GM18858 (cell line): ENCODE measurements at regions not wholly inside any gene's neighbourhood (a gene's known extent, or its start where the extent isn't known, plus 50 kb on each side); places are given as distances from the start of the nearest gene placed in this dataset.
"Not testable (repeated sequence)": the region's sequence is repeated elsewhere in the genome, so short reads cannot be mapped to it uniquely, and the experiment has no call there.

Experiments used
- ATAC-seq: cut with Tn5 transposase; IDR thresholded peaks from one replicate; pipeline ENCODE4 v1.9.1; 2021; ENCODE audit not compliant: unreplicated experiment

DNA sequence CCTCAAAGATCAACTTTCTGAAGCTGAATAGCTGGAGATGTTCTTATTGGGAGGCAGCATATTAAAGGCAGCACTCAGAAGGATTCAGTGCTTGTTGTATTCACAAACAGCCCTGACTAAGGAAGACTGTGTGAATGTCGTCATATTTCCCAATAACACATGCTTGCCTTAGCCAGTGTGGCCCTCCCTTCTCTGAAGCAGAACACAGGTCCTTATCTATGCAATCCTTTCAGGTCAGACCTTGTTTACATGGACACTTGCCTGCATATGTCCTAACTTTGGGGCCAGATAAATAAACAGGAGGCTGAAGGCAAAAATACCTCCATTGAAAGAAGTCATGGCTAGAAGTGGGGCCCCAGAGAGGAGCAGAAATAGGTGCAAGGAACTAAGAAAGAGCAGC, 97.2 kb downstream of the SLC4A3 start:
- ATAC-seq: no peak

DNA sequence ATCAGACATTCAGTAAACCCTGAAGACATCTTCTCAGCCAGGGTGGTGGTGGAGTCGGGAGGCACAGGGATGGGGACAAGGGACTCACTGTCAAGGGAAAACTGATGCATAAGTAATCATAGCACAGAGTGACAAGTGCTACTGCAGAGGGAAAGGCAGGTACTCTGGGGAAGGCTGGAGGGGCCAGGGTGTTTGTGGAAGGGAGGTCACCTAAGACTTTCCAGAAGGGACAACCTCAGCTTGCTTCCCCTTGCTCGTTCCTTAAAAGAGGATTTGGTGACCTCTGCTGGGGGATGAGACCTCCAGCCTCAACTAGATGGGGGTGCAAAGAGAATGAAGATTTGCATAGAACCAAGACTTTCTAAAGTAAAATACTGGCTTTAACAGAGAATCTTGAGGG, 99.5 kb downstream of the SLC4A3 start:
- no peak for ATAC-seq

DNA sequence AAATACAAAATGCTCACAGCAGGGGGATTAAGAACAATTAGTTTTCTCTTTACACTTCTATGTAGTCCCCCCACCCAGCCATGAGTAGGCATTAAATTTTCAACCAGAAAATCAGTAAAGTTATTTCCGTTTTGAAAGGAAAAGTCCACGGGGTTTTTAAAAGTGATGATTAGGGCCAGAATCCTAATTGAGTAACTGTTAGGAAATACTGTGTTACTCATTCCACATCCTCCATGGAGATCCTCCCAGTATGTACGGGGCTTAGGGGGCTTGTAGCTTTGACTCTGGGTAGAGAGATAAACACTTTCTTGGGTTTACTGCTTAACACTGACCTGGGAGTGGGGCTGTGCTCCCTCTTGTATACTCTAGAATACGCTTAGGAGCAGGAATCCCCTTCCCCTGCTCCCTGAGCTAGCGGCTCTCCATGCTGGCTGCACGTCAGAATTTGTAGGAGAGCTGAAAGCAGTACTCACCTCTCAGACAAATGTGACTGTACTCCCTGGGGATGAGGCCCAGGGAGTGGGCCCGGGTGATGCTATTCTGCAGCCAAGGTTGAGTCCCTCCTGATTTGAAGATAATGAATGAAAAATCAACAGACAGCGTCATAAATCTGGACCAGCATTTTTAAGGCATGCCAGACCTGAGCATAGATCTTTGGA, 100.5 kb downstream of the SLC4A3 start:
- ATAC-seq: no peak

DNA sequence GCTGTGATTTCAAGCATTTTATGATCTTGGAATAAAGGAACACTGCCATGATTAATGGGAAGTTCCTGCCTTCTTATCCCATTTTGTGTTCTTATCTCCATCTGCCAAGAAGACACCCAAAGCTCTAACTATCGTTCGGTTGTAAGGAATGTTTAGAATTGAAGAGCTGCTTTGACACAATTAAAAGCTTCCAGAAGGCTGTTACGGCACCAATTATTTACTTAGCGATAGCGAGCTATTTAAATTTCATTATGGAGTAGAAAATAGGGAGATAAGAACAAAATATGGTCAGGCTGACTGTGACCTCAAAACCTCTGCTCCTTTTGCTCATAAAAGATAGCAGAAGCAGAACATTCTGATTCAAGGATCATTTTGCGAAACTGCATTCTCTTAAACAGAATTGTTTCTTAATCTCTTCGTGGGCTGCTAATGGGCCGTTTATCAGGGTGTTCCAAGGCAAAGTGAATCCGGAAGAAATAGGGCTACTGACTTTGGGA, 101.6 kb downstream of the SLC4A3 start:
- ATAC-seq: no peak

DNA sequence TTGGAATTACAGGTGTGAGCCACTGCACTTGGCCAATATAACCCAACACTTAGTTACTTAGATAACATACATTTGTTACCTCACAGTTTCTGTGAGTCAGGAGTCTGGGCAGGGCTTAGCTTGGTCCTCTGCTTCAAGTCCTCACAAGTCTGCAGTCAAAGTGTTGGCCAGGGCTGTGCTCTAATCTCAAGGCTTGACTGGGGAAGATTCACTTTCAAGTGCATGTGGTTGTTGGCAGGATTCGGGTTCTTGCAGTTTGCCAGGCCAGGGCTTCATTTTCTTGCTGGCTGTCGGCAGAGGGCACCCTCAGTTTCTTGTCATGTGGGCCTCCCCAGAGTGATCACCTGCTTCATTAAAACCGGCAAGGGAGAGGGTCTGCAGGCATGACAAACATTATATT, 103.7 kb downstream of the SLC4A3 start:
- no peak for ATAC-seq

DNA sequence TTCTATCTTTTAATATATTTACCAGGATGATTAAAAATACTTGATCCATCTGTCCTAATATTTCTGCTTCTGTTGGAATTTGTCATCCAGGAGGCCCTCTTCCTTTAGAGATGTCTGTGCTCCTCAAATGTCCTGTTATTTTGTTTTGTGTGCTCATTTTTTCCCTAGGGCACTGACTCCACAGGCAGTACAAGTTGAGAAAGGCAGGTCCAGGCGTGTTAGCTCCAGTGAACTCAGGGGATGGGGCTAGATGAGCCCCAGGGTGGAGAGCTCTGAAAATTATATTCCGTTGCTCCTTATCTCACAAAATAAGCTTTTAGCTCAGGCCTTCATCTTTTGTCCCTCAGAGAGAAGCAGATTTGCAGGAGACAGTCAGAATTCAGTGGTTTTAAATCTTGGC, 105.7 kb downstream of the SLC4A3 start:
- no peak for ATAC-seq

DNA sequence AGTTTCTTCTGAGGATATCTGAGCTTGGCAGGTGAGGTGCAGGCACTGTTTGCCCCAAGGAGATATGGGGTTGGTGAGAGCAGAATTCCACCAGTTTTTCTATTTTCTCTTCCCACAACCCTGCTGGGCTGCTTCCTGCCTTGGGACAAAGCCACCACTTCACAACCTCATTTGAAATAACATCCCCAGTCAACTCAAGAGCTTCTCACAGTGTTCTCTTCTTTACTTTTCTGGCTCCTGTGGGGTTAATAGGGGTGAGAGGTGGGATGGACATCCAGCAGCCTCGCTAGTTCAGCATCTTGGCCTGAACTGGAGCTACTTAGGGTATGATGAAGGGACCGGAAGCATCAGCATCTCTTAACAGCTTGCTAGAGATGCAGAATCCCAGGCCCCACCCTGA, 106.3 kb downstream of the SLC4A3 start:
- ATAC-seq: no peak

DNA sequence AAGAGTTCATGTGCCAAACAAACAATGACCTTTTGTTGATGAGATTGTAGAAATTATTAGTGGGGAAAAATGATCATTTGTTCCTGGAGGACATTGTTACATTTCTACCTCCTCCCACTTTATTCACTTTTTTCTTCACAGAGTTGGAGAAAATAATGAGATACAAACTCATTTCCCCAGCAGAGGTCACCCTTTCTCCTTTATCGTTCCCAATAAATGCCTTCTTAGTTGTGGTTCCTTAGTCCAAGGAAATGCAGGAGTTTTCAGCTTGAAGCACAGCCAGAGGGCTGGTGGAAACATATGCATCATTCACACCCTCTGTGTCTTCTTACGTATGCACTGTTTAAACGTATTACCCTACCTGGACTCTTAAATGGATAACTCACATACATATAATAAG, 108.8 kb downstream of the SLC4A3 start:
- no peak for ATAC-seq

DNA sequence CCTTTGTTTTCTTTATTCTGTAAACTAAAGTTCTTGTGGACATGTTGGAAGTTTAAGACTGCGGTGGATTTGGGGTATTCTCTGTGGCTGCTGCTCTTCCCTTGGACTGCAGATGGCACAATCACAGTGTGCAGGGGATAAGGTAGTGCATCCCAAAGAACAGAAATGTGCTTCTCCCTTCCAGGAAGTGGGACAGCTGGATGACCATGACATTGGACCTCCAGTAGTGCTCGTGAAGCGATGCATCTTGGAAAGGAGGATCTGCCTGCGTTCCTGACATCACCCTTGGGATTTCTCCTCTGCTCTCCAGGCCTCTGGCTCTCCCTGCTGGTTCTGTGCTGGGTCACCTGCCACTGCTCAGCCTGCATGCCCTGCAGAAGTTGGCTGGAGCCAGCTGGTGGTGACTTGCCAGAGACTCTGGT, 109.9 kb downstream of the SLC4A3 start:
- no peak for ATAC-seq

DNA sequence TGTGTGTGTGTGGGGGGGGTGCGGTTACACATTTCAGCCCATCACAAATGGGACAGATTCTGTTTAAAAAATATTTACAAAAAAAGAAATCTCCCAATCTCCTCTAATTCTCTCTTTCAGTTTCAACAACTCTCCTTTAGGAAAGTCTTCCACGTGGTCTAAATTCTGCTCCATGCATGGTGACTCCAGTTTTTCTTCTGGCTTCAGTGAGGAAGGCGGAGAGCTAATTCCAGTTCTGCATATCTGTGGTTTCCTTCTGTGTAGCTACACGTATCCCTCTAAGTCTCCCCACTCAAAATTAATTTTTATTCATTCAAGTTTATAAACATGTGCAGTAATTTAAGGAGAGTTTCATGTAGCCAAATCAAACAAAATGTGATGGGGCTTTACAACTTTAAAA, 111.6 kb downstream of the SLC4A3 start:
- no peak for ATAC-seq

DNA sequence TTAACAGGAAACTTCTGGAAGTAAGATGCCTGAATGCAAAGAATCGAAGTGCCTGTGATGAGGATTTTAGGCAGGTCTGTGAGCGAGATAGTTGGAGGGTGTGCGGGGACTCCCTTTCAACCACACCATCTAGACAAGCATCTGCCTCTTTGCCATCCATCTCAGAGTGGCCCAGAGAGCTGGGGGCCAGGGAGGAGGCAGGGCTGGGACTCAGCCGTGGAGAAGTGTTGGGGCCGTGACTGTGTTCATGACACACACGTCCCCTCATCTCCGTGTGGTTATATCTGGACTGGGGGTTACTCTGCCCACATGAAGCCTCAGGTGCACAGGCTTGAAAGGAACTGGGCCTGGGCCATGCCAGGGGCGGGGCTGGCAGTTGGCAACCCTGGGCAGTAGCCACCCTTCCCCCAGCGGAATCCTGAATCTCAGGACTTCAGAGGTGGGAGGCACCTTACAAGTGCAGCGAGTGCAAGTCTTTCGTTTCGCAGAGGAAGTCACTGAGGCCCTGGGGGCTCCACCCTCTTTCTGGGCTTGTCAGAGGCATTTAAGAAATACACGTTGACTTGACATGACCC, 112.5 kb downstream of the SLC4A3 start:
- ATAC-seq: no peak

DNA sequence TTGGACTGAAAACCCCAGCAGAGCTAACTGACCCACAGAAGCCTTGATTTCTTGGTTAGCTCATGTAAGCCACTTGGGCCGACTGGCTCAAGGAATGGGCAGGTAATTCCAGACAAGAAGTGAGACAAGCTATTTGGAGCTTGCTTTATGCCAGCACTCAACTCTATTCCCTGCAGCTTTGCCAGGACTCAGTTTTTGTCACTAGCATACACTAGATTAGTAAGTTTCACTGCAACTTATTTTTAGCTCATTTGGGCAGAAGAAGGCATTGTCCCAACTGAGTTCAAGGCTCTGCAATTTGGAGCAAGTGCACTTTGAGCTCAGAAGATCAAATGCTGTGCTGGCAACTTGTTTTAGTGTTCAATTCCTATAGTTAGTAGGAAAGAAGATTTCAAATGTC, 116.1 kb downstream of the SLC4A3 start:
- no peak for ATAC-seq

DNA sequence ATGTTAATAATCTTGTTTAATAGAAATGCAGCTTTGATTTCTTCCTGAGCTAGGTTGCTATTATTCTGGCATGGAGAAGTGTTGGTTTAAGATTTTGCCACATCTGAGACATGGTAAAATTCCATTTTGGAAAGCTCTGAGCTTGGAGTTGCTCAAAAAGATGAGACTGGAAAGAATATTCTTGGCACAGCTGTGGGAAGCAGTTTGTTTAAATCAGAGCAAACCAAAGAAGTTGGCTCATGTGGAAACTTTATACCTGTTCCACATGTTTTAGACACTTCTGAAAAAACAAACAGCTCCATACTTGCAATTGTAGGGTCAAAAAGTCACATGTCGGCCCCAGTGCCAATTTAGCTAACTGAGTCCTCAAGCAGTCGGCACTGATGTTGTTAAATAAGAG, 116.6 kb downstream of the SLC4A3 start:
- no peak for ATAC-seq

DNA sequence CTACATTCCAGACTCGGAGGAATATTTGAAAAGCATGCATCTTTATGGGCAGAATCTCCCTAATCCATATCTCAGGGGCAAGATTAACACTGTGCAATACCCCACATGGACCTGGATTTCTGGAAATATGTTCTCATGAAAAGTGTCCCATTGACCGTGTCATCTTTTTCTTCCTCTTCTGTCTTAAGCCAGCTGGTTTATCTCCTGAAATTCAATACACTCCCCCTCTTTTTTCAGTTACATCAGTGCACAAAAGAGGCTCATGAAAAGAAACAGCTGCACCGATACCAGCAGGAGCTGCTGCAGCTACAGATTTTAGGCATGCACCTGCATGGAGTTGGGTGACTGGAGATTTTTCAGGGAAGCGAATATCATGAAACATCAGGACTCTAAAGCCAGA, 117.2 kb downstream of the SLC4A3 start:
- no peak for ATAC-seq

DNA sequence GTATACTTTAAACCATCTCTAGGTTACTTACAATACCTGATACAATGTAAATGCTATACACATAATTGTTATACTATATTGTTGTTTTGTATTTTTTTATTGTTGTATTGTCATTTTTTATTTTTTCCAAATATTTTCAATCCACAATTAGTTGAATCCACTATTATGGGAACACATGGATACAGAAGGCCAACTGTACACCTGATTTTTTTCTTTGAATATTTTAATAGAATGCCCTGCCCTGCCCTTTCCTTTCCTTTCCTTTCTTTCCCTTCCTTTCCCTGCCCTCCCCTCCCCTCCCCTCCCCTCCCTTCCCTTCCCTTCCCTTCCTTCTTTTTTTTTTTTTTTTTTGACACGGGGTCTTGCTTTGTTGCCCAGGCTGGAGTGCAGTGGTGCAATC, 120.2 kb downstream of the SLC4A3 start:
- no peak for ATAC-seq

DNA sequence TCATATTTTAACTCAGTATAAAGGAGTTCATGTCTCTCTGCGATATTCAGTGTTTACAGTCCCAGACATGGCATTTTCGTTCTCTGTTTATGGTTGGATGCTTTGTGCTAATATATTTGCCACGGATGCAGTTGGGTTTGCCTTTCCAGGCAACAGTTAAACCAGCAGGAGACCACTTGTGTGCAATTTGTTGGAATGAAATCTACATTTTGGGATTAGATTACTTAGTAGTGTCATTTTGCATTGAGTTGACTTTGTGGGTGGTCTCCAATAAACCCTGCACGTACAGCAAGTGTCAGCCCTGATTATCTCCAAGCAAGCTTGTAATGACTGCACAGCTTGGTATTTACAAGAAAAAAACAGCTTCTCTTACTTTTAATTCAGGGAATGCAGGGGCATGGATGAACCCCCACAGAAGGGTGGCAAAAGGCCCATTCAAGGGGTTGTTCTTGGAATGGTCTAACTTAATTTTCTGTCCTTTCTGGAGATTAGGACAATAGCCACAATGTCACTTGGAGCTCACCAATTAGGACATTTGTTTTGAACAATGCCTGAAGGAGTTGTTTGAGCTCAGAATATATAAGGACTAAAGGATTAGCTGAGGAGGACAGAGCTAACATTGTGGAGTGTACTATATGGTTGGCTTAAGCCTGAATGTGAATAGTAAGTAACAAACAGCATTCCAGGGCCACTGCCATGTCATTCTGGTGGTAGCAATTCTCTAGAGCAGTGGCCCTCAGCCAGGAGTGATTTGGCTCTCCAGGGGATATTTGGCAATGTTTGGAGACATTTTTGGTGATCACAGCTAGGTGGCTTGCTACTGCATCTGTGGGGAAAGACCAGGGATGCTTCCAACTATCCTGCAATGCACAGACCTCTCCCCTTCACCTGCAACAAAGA, 121.5 kb downstream of the SLC4A3 start:
- ATAC-seq: no peak

DNA sequence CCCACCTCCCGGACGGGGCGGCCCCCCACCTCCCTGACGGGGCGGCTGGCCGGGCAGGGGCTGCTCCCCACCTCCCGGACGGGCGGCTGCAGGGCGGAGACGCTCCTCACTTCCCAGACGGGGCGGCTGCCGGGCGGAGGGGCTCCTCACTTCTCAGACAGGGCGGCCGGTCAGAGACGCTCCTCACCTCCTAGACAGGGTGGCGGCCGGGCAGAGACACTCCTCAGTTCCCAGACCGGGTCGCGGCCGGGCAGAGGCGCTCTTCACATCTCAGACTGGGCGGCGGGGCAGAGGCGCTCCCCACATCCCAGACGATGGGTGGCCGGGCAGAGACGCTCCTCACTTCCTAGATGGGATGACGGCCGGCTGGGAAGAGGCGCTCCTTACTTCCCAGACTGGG, 123.7 kb downstream of the SLC4A3 start:
- not testable (repeated sequence) for ATAC-seq

DNA sequence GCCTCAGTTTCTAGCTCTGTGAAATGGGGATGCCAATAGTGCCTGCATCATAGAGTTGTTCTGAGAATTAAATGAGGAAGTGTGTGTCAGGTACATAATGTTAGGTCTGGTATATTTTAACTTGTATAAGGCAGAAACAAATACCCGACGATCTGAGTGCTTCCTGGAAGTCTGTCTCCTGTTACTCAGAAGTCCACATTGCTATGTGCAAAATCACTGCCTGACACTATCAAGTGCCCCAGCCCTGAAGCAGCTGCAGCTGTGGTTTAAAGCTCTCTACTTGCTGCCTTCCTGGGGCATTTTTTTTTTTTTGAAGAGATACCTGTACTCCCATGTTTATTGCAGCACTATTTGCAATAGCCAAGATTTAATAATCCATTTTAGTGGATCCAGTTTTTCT, 125.3 kb downstream of the SLC4A3 start:
- no peak for ATAC-seq

DNA sequence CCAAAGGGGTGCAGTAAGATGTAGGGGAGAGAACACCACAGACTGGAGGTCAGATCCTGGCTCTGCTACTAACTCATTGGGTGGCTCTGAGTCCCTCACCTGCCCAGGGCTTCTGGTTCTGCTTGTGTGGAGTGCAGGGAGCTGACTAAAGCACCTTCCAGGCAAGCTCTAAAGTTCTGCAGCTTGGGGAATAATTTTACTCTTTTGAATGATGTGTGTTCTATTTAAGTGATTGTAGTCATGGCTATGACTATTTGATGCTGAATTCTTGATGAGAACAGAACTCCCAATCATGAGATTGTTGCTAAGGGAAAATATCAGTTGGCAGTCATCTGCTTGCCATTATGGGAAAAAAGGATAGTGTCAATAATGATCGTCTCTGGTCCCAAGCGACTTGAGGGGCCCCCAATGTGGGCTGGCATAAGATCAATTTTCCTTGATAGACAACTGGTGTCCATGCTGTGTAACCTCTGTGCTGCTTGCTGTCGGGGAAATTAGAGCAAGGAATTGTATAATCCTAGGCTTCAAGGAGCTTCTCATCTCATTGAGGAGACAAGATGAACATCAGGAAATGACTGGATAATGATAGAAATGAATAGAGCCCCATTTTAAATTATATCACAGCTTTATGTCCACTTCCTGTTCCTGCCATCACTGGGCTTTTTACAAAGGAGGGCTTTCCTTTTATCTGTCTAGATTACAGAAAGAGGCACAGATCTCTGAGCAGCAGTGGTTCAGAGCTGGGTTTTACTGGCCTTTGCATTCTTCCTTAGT, 131.7 kb downstream of the SLC4A3 start:
- ATAC-seq: no peak

DNA sequence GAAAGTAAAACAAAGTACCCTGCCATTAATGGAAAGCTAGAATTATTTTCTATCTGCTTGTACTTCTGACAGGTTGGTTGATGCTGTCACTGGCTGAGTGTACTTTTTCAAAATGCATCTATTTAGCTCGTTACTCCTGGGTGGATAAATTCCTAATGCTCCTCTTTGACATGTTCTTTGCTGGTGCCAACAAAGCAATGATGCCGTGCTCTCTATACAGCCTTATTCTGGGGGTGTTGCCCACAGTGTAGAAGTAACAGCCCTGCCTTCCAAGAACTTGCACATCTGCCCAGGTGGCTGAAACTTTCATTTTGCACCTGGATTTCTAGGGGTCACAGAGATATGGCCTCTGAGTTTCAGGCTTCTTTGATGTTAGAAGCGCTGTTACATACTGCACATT, 132.4 kb downstream of the SLC4A3 start:
- ATAC-seq: no peak

DNA sequence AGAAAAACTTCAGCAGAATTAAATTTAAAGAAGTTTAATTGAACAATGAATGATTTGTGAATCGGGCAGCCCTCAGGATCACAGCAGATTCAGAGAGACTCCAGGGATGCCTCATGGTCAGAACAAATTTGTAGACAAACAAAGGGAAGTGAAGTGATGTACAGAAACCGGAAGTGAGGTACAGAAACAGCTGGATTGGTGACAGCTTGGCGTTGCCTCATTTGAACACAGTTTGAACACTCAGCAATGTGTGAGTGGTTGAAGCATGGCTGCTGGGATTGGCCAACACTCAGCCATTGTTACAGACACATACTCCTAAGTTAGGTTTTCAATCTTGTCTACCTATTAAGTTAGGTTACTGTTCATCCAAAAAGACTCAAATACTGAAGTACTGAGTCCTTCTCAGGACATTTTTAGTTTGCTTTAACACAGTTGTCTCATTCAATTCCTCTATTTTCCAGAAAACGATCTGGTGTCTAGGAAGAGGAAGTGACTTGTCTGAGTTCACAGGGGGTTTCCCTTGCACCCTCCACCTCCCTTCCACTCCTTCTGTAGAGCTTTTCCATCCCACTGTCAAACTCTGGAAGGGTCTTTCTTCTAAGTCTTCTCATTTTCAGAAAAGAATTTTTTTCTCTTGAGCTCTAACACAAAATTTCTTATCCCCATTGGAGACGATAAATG, 137.9 kb downstream of the SLC4A3 start:
- ATAC-seq: no peak
